Nephron progenitor cell (in vitro differentiated cells): ENCODE measurements at regions not wholly inside any gene's neighbourhood (a gene's known extent, or its start where the extent isn't known, plus 50 kb on each side); places are given as distances from the start of the nearest gene placed in this dataset.

ENCODE experiments used
- DNase-seq: peaks from one replicate; pipeline ENCODE4 v3.0.0; 2021
- H3K27ac Mint-ChIP-seq: 2 replicates; pipeline ENCODE4 v1.8.0; 2021; ENCODE audit warnings: mild to moderate bottlenecking, moderate library complexity, mixed read lengths
- H3K27me3 Mint-ChIP-seq: 2 replicates; pipeline ENCODE4 v1.8.0; 2021; ENCODE audit warnings: mild to moderate bottlenecking, low read depth, mixed read lengths; ENCODE audit not compliant: poor library complexity
- H3K36me3 Mint-ChIP-seq: 2 replicates; pipeline ENCODE4 v1.8.0; 2021; ENCODE audit warnings: low read depth, mixed read lengths
- H3K4me1 Mint-ChIP-seq: 2 replicates; pipeline ENCODE4 v1.8.0; 2021; ENCODE audit warnings: mixed read lengths
- H3K4me3 Mint-ChIP-seq: 2 replicates; pipeline ENCODE4 v1.8.0; 2021; ENCODE audit warnings: mild to moderate bottlenecking, moderate library complexity, mixed read lengths
- H3K9me3 Mint-ChIP-seq: 2 replicates; pipeline ENCODE4 v1.8.0; 2021; ENCODE audit warnings: mild to moderate bottlenecking, moderate library complexity, mixed read lengths
- CTCF ChIP-seq: fragments of 200-600 bp; sonication (generic); IDR thresholded peaks from 2 replicates; pipeline ENCODE4 v1.5.0; 2021; ENCODE audit warnings: antibody characterized with exemption

- Mint-ChIP-seq H3K4me3 (peak overlapping the region; percentile 32), H3K27me3 (peaks cover 4% of the 10 kb centered on the region), H3K27ac (no peak overlapping the region), H3K36me3 (no peaks in the 10 kb centered on the region), H3K9me3 (no peaks in the 10 kb centered on the region), H3K4me1 (peaks cover 67% of the 10 kb centered on the region)
- TF ChIP-seq CTCF = no peak
- DNase-seq = no peak
Observed at GRCh38 chr10:78292250-78292981, 258.8 kb downstream of the RPS24 start.

GRCh38 chr10:78292982-78293865 lies 259.6 kb downstream of the RPS24 start:
- peaks cover 59% of the 10 kb centered on the region for H3K4me1 Mint-ChIP-seq
- peak overlapping the region; percentile 97 for H3K27ac Mint-ChIP-seq
- peak overlapping the region; percentile 68 for H3K4me3 Mint-ChIP-seq
- no peaks in the 10 kb centered on the region for H3K36me3 Mint-ChIP-seq
- no peak for TF ChIP-seq CTCF
- DNase-seq = peak; percentile 67
- peaks cover 5% of the 10 kb centered on the region for H3K9me3 Mint-ChIP-seq
- peaks cover 4% of the 10 kb centered on the region for H3K27me3 Mint-ChIP-seq

- H3K9me3 Mint-ChIP-seq = peaks cover 9% of the 10 kb centered on the region
- TF ChIP-seq CTCF = no peak
- no peaks in the 10 kb centered on the region for H3K36me3 Mint-ChIP-seq
- peak overlapping the region; percentile 17 for H3K27ac Mint-ChIP-seq
- peaks cover 4% of the 10 kb centered on the region for H3K27me3 Mint-ChIP-seq
- no peak overlapping the region for H3K4me3 Mint-ChIP-seq
- H3K4me1 Mint-ChIP-seq = peaks cover 53% of the 10 kb centered on the region
- DNase-seq = no peak
Observed at GRCh38 chr10:78295242-78295641, 261.6 kb downstream of the RPS24 start.

GRCh38 chr10:78296785-78297184 lies 263.1 kb downstream of the RPS24 start:
- Mint-ChIP-seq H3K9me3 (peaks cover 9% of the 10 kb centered on the region), H3K27me3 (peaks cover 4% of the 10 kb centered on the region), H3K36me3 (no peaks in the 10 kb centered on the region), H3K4me1 (peaks cover 59% of the 10 kb centered on the region), H3K27ac (no peak overlapping the region), H3K4me3 (no peak overlapping the region)
- no peak for TF ChIP-seq CTCF
- no peak for DNase-seq

GRCh38 chr10:78297997-78298396 lies 264.3 kb downstream of the RPS24 start:
- no peak for TF ChIP-seq CTCF

More at GRCh38 chr10:78297997-78298396, 264.3 kb downstream of the RPS24 start:
- peaks cover 61% of the 10 kb centered on the region for H3K4me1 Mint-ChIP-seq
- H3K4me3 Mint-ChIP-seq = no peak overlapping the region
- H3K36me3 Mint-ChIP-seq = no peaks in the 10 kb centered on the region
- DNase-seq = no peak
- H3K27me3 Mint-ChIP-seq = peaks cover 4% of the 10 kb centered on the region
- no peak overlapping the region for H3K27ac Mint-ChIP-seq
- peaks cover 9% of the 10 kb centered on the region for H3K9me3 Mint-ChIP-seq
